LoVo (cell line): ENCODE measurements at regions not wholly inside any gene's neighbourhood (a gene's known extent, or its start where the extent isn't known, plus 50 kb on each side); places are given as distances from the start of the nearest gene placed in this dataset.
"Not testable (repeated sequence)": the region's sequence is repeated elsewhere in the genome, so short reads cannot be mapped to it uniquely, and the experiment has no call there.

Experiments
- DNase-seq: peaks from one replicate; pipeline ENCODE4 v3.0.0-alpha.2; 2016; ENCODE audit warnings: low spot score

DNA sequence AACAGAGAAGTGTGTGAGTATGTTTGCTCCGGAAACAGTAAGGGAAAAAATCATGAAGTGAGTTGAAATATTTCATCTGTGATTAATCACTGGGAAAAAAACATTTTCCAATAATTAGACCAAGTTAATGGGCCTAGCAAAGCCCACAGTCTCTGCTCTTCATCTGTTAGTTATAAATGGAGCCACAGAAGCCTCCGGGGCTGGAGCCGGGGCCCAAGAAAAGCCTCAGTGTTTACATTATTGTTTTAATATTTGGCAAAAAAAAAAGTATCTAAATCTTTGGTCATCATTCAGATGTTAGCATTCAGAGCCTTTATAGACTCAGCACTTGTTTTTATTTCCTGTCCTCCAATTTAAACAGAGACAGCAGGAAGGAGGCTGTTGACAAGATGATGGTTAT is 115.0 kb downstream of the UBE2U start:
- no peak for DNase-seq

- DNase-seq, result no peak
These were observed 116.6 kb downstream of the UBE2U start for GRCh38 chr1:64320007-64320406.

- DNase-seq, result no peak
These were observed 117.0 kb downstream of the UBE2U start for GRCh38 chr1:64320470-64320869.

GRCh38 chr1:64320922-64321614 is 117.6 kb downstream of the UBE2U start:
- DNase-seq, result no peak

- DNase-seq, result no peak
These were observed 119.6 kb downstream of the UBE2U start for GRCh38 chr1:64323054-64323453.

- DNase-seq, result no peak
These were observed 120.5 kb downstream of the UBE2U start for GRCh38 chr1:64323882-64324281.

- no peak for DNase-seq
These were observed 122.4 kb downstream of the UBE2U start for GRCh38 chr1:64325856-64326255.

DNA sequence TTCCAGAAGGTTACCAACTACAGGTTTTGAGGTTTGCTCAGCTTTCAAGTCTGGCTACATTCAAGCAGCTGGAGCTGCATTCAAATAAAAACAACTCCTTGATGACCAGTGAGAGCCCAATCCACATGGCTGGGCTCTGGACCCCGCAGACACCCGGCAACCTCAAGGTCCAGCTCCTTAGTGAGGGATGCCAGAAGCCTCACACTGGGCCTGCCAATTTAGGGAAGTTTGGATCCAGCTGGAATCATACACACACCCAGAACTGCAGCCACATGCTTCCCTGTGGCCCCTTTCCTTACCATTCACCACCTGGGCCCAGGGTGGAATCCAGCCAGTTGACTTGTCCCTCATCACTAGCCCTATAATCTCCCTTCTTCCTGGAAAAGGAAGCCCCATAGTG is 123.7 kb downstream of the UBE2U start:
- no peak for DNase-seq

DNA sequence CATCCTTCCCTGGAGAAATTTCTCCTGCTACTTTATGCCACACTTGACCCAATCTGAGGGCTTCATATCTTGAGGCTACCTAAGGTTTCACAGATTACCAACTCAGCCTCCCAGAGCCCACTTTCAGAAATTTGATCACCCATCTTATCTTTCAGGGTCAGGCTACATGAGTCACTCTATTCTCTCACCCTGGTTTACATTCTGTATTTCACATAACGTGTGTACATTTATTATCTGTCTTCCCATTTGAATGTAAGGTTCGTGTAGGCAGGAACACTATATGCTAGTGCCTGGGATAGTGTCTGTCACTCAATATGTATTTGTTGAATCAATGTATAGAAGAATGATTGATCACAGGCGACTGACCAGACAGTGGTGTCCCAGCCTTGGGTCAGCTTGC is 124.8 kb downstream of the UBE2U start:
- DNase-seq, result no peak

DNA sequence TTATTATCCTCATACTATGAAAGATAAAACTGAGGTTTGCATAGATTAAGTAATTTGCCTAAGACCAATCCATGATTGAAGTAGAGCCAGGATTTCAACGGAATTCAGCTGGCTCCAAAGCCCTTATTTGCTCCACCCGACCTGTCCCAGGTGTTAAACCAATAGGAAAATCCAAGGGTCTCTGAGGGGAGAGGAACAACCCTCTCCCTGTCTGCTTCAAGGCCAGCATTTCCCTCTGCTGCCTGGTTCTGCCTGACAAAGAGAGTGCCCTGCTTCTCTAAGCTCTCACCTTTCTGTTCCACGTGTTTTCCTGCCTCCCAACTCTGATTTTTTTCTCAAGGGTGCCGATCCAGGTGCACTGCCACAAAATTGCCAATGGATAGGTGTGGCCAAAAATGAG is 127.4 kb downstream of the UBE2U start:
- DNase-seq, result no peak

DNA sequence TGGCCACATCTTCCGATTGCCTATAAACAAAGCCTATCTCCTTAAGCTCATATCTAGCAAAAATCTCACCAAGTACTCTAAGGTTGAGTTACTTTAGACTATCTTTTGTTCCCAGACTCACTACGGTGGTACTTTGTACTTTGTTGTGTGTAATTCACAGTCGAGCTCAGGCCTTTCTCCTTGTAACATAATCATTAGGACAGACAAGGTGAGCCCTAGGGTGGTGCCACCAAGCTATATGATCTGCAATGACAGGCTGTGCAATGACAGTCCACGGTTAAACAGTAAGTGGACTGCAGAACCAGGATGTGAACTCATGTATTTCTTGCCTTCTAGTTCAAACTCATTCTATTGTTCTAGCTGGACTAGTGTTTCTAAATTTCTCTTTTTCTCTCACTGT is 132.2 kb downstream of the UBE2U start:
- no peak for DNase-seq

GRCh38 chr1:64337475-64337874 is 132.5 kb upstream of the CACHD1 start:
- no peak for DNase-seq

DNA sequence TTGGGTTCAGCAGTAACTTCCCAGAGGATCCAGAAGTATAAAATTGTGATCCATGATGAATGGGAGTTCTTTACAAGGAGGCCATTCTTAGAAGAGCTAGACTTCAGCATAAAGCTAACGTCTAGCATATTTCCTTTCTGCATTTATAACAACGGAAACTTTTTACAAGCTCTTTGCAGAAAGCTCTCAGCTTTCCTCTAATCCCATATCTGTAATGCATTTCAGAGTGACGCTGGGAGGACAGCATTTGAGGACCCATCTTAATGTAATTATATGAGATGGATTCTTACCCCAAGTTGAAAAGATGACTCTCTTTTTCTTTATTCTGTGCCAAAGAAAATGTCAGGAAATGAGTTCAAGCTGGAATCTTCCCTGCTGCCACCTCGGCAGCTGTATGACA is 132.0 kb upstream of the CACHD1 start:
- DNase-seq, result no peak

GRCh38 chr1:64340361-64340760 is 129.6 kb upstream of the CACHD1 start:
- no peak for DNase-seq

DNA sequence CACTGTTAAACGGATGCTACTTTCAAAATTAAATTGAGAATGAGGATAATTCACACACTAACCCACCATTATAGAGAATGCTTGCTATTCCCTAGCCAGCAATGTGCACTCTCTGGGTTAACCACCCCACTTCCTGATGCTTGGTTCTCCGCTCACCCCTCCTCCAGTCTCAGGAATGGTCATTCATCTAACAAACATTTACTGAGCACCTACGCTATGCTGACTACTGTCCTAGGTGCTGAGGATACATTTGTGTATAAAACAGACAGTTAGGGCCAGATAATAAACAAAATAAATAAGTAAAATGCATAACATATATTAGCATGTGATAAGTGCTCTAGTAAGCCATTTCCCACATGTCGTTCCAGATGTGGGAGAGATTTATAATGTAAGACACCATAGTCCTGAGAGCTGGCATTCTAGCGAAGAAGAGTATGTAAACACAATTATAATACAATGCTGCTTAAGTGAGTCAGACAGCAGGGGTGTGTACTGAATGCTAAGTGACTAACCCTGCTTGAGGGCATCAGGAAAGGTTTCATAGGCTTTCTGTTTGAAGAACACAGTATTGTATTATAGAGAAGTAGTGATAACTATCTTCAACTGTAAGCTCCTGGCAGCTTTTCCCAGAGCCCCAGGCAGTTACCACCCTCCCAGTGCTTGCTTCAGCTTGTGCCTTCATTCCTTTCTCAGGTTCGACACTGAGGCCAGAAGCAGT is 126.7 kb upstream of the CACHD1 start:
- DNase-seq, result peak; percentile 81

DNA sequence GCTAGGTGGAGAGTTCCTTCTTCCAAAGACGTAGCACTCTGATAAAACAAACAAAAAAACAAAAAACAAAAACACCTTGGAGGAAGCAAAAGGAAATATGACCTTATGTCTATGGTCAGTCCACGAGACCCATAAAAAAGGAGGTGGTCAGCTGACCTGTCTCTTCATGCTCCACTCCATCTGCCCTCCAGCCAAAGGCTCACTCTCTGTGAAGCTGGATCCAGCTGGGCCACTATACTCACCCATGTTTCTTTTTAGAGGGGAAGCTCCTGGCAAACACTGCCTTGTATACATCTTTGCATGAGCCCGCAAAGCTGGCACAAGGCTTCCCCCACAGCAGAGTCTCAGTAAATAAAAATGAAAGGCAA is 126.1 kb upstream of the CACHD1 start:
- DNase-seq, result no peak

DNA sequence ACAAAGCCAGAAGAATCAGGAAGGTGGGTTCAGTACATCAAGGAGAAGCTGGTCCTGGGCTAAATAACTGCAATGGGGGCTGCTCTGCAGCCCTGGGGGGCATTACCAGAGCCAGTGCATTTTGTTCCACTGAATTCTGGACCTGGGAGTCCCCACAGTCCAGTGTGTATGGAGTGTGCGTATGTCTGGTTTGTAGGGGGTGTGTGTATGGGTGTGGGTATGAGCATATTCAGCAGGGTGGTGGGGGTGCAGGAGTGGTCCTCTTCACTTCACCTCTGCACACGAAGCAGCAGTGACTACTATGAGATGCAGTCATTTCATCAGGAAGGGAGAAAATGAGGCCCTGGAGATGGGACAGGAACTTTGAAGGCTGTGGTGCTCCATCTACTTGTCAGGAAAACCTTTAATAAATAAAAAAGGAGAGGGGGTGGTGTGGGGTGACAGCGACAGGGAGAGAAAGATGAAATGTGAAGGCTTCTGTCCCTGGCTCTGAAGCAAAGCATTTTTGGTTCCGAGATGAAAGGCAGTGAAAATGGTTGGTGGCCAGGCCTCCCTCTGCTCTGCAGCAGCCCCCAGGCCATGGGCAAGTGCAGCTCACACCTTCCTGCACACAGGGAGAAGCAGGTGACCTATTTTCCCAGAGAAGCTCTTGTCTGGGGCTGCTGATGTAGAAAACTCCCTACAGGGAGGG is 121.5 kb upstream of the CACHD1 start:
- DNase-seq, result no peak

- DNase-seq, result no peak
These were observed 120.8 kb upstream of the CACHD1 start for GRCh38 chr1:64348961-64349648.

GRCh38 chr1:64355534-64355933 is 114.4 kb upstream of the CACHD1 start:
- DNase-seq, result not testable (repeated sequence)

- DNase-seq, result no peak
These were observed 113.2 kb upstream of the CACHD1 start for GRCh38 chr1:64356636-64357256.

DNA sequence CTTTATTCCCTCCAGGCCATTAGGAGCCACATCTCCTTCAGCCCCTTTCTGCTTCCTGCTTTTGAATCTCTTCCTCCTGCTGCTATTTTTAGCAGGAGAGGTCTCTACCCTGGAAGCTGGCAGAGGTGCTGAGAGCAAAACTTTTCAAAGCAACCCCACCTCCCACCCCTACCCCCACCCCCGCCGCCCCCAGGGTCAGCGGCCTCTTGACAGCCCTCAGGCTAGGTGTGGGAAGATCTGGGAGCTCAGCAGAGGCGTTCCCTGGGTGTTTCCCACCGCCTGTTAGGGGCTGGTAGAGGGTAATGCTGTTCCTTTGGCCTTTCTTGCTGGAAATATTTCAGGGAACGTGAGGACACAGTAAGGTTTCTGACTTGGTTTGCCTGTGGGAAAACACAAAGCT is 112.5 kb upstream of the CACHD1 start:
- no peak for DNase-seq

GRCh38 chr1:64358692-64359091 is 111.2 kb upstream of the CACHD1 start:
- DNase-seq, result no peak
